Neural cell (in vitro differentiated cells): ENCODE measurements at regions not wholly inside any gene's neighbourhood (a gene's known extent, or its start where the extent isn't known, plus 50 kb on each side); places are given as distances from the start of the nearest gene placed in this dataset.

Experiments
- H2AFZ ChIP-seq: fragments of 200-600, 300-800 bp; sonication (generic), shearing (Covaris generic); 2 replicates; pipeline ENCODE4 v1.6.0; 2014; ENCODE audit warnings: low read depth, mild to moderate bottlenecking, antibody characterized with exemption, low read length, moderate library complexity
- H3F3A ChIP-seq: fragments of 200-600 bp; shearing (Covaris generic); 2 replicates; pipeline ENCODE4 v1.6.1; 2016; ENCODE audit warnings: mild to moderate bottlenecking, moderate library complexity, mixed read lengths, antibody characterized with exemption, low read length; ENCODE audit not compliant: insufficient read depth, poor library complexity, severe bottlenecking
- H3K27ac ChIP-seq: fragments of 200-600, 300-800 bp; sonication (generic), shearing (Covaris generic); 2 replicates; pipeline ENCODE4 v1.5.1; 2014; ENCODE audit warnings: mild to moderate bottlenecking, low read length, moderate library complexity
- H3K27me3 ChIP-seq: fragments of 300-800, 200-600 bp; sonication (generic), shearing (Covaris generic); 2 replicates; pipeline ENCODE4 v1.6.0; 2014; ENCODE audit warnings: mild to moderate bottlenecking, low read depth, low read length, moderate library complexity; ENCODE audit not compliant: insufficient read depth
- H3K36me3 ChIP-seq: fragments of 300-800, 200-600 bp; sonication (generic), shearing (Covaris generic); 2 replicates; pipeline ENCODE4 v1.5.1; 2014; ENCODE audit warnings: mild to moderate bottlenecking, antibody characterized with exemption, low read length, moderate library complexity; ENCODE audit not compliant: insufficient read depth
- H3K4me2 ChIP-seq: fragments of 300-800, 200-600 bp; sonication (generic), shearing (Covaris generic); 2 replicates; pipeline ENCODE4 v1.6.0; 2014; ENCODE audit warnings: mild to moderate bottlenecking, low read length
- H3K4me3 ChIP-seq: fragments of 300-800, 200-600 bp; sonication (generic), shearing (Covaris generic); 2 replicates; pipeline ENCODE4 v1.5.1; 2014; ENCODE audit warnings: mild to moderate bottlenecking, low read length, moderate library complexity
- H3K79me2 ChIP-seq: fragments of 200-600 bp; shearing (Covaris generic); replicated peaks from 2 replicates; pipeline ENCODE4 v1.6.0; 2014; ENCODE audit warnings: mild to moderate bottlenecking, low read length, moderate library complexity; ENCODE audit not compliant: insufficient read depth
- H3K9ac ChIP-seq: fragments of 300-800, 200-600 bp; sonication (generic), shearing (Covaris generic); 2 replicates; pipeline ENCODE4 v1.6.1; 2016; ENCODE audit warnings: mild to moderate bottlenecking, low read length, mixed read lengths
- H3K9me2 ChIP-seq: fragments of 200-600 bp; shearing (Covaris generic); 2 replicates; pipeline ENCODE4 v1.6.1; 2016; ENCODE audit warnings: mild to moderate bottlenecking, low read length, mixed read lengths; ENCODE audit not compliant: insufficient read depth
- H3K9me3 ChIP-seq: fragments of 200-600, 300-800 bp; sonication (generic), shearing (Covaris generic); 2 replicates; pipeline ENCODE4 v1.6.1; 2016; ENCODE audit warnings: mild to moderate bottlenecking, mixed run types, low read length, moderate library complexity, mixed read lengths
- H4K20me1 ChIP-seq: fragments of 200-600 bp; shearing (Covaris generic); 2 replicates; pipeline ENCODE4 v1.6.1; 2016; ENCODE audit warnings: mild to moderate bottlenecking, mixed run types; ENCODE audit not compliant: insufficient read depth
- CTCF ChIP-seq: fragments of 450-650 bp; IDR thresholded peaks from 2 replicates; pipeline ENCODE4 v1.5.1; 2014; ENCODE audit warnings: antibody characterized with exemption, mild to moderate bottlenecking, moderate library complexity; ENCODE audit not compliant: poor library complexity, severe bottlenecking
- EP300 ChIP-seq: fragments of 450-650 bp; conservative IDR thresholded peaks from 2 replicates; pipeline ENCODE4 v1.6.1; 2014; ENCODE audit warnings: antibody characterized with exemption, mild to moderate bottlenecking, moderate library complexity; ENCODE audit not compliant: poor library complexity, severe bottlenecking
- EZH2 ChIP-seq: fragments of 200-600, 300-800 bp; shearing (Covaris generic), sonication (generic); IDR thresholded peaks from 2 replicates; pipeline ENCODE4 v1.6.1; 2014; ENCODE audit warnings: antibody characterized with exemption, low read length, borderline replicate concordance, mild to moderate bottlenecking; ENCODE audit not compliant: insufficient read depth, poor library complexity, severe bottlenecking
- MXI1 ChIP-seq: fragments of 450-650 bp; conservative IDR thresholded peaks from 2 replicates; pipeline ENCODE4 v1.6.1; 2014; ENCODE audit warnings: antibody characterized with exemption, mild to moderate bottlenecking; ENCODE audit not compliant: poor library complexity, severe bottlenecking
- POLR2AphosphoS5 ChIP-seq: IDR thresholded peaks from 2 replicates; pipeline ENCODE4 v1.6.1; 2012
- RAD21 ChIP-seq: fragments of 450-650 bp; conservative IDR thresholded peaks from 2 replicates; pipeline ENCODE4 v1.6.1; 2014; ENCODE audit warnings: antibody characterized with exemption, mild to moderate bottlenecking, moderate library complexity
- REST ChIP-seq: IDR thresholded peaks from 2 replicates; pipeline ENCODE4 v1.6.1; 2012; ENCODE audit warnings: borderline replicate concordance
- SMC3 ChIP-seq: fragments of 450-650 bp; conservative IDR thresholded peaks from 2 replicates; pipeline ENCODE4 v1.6.1; 2014; ENCODE audit warnings: antibody characterized with exemption, mild to moderate bottlenecking, moderate library complexity; ENCODE audit not compliant: poor library complexity
- TAF1 ChIP-seq: IDR thresholded peaks from 2 replicates; pipeline ENCODE4 v1.6.1; 2012; ENCODE audit warnings: low read depth

GRCh38 chr16:86199871-86200695 is 301.1 kb downstream of the IRF8 start:
- Histone ChIP-seq H3K9me3 (no peaks in the 10 kb centered on the region), H4K20me1 (no peaks in the 10 kb centered on the region), H3K36me3 (no peaks in the 10 kb centered on the region), H3K27me3 (no peaks in the 10 kb centered on the region), H2AFZ (no peak overlapping the region), H3K4me2 (no peak overlapping the region), H3F3A (no peaks in the 10 kb centered on the region), H3K9me2 (no peaks in the 10 kb centered on the region), H3K4me3 (no peak overlapping the region), H3K9ac (no peak overlapping the region), H3K27ac (no peak overlapping the region), H3K79me2 (no peaks in the 10 kb centered on the region)
- TF ChIP-seq REST = no peak
- no peak for TF ChIP-seq TAF1
- no peak for TF ChIP-seq EP300
- TF ChIP-seq SMC3 = no peak
- no peak for TF ChIP-seq CTCF
- TF ChIP-seq MXI1 = no peak
- TF ChIP-seq EZH2 = no peak
- no peak for TF ChIP-seq RAD21
- TF ChIP-seq POLR2AphosphoS5 = no peak

- Histone ChIP-seq H3K9me3 (no peaks in the 10 kb centered on the region), H4K20me1 (no peaks in the 10 kb centered on the region), H3K27ac (no peak overlapping the region), H3K36me3 (no peaks in the 10 kb centered on the region), H2AFZ (no peak overlapping the region), H3K4me3 (no peak overlapping the region), H3K9ac (no peak overlapping the region), H3F3A (no peaks in the 10 kb centered on the region), H3K4me2 (no peak overlapping the region), H3K79me2 (no peaks in the 10 kb centered on the region), H3K27me3 (no peaks in the 10 kb centered on the region), H3K9me2 (no peaks in the 10 kb centered on the region)
- no peak for TF ChIP-seq MXI1
- no peak for TF ChIP-seq EZH2
- TF ChIP-seq RAD21 = no peak
- TF ChIP-seq TAF1 = no peak
- no peak for TF ChIP-seq SMC3
- no peak for TF ChIP-seq EP300
- TF ChIP-seq POLR2AphosphoS5 = no peak
- TF ChIP-seq REST = no peak
- TF ChIP-seq CTCF = no peak
These were observed 301.8 kb downstream of the IRF8 start for GRCh38 chr16:86200722-86201121.
